Stimulated activated CD8-positive, alpha-beta memory T cell treated with anti-CD3 and anti-CD28 coated beads, Interleukin-15, amount 100 ng/mL, for 4 hours (primary cell): ENCODE measurements at regions not wholly inside any gene's neighbourhood (a gene's known extent, or its start where the extent isn't known, plus 50 kb on each side); places are given as distances from the start of the nearest gene placed in this dataset.

Source experiments
- DNase-seq, 2 donors: peaks; one replicate each; pipeline ENCODE4 v3.0.0-alpha.2; 2020; ENCODE audit warnings: low read depth in 2 of 2

GRCh38 chr4:18880871-18881270 is 859.3 kb upstream of the LCORL start:
- DNase-seq, result no peak

GRCh38 chr4:18878561-18878960 is 857.0 kb upstream of the LCORL start:
- no peak for DNase-seq

DNA sequence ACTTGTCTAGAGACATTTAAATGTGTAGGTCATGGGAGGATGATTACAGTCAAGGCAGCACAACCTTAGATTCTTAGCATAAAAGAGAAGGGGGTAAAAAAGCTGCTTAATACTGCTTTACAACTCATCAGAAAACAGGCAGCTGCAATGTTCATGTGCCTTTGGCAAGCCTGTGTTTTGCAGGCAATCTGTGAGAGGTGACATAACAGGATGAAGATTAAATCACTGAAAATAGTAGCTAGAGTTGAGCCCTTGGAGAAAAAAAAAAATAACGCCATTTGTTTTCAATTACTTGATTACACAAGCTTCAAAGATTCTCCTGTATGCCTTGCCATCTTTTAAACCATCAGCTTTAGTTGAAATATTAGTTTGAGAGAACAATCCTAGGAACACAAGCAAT is 847.6 kb upstream of the LCORL start:
- no peak for DNase-seq

DNA sequence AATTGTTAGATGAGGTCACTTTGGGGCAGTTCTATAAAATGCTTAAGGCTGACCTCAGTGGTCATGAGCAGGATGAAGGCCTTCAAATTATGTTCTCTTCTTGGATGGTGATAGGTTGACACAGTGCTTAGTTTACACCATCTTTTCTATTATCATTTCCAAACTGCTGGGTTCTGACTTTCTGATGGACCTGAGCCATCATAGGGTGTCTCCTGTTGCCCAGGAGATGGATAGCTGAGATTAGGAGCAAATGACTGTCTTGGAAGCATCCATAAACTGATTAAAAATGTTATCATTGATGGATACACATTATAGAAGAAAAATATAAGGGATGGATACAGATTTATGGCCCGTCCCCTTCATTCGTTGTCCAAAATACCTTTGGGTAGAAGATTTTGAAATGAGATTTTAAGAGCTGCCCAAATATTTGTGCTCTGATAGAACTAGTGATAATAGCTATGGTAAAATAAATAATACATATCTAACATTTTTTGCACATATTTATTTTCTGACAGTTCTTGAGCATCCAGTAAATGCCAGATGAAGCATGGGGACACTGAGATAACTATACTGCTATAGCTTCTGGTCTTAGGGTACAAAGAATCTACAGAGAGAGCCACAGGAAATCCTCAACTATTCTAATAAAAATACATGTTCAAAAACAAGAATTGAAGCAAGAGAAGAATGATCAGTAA is 839.4 kb upstream of the LCORL start:
- DNase-seq, result no peak

- DNase-seq, result no peak
Measured at GRCh38 chr4:18859468-18859867, 837.9 kb upstream of the LCORL start.

- no peak for DNase-seq
Measured at GRCh38 chr4:18858229-18858922, 836.8 kb upstream of the LCORL start.

DNA sequence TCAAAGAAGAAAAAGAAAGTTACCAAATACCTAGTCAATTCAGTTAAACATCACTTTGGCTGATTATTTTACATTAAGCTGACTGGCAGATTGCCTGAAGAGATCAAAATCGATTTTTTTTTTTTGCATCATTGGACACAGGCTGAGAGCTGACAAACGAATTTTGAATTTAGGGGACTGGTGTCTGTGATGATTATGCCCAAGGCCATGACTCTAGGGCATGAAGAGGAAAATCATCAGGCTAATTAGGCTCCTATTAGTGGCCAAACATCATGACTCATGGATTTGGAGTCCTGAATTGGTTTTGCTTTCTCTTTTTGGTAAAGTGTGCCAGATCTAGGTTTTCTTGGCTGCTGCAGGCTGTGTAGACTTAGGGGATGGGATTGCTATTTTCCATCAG is 829.3 kb upstream of the LCORL start:
- DNase-seq, result no peak

DNA sequence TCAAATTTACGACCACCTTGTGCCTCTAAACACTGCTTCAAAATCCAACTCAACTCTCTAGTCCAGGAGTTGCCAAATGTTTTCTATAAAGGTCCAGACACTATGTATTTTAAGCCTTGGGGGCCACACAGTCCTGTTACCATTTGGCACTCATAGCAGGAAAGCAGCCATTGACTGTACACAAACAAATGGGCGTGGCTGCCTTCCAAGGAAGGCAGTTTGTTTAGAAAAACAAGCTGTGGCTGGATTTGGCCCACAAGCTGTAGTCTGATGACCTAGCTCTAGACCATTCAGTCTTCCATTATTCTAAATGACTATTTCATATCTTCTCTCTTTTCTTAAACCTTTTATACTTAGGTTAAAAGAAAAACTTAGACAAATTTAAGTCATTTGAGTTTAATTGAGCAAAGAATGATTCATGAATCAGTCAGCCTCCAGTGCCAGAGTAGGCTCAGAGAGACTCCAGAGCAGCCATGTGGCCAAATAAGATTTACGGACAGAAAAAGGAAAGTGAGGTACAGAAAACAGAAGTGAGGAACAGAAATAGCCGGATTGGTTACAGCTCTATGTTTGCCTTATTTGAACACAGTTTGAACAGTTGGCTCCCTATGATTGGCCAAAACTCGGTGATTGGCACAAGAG is 825.8 kb upstream of the LCORL start:
- no peak for DNase-seq

DNA sequence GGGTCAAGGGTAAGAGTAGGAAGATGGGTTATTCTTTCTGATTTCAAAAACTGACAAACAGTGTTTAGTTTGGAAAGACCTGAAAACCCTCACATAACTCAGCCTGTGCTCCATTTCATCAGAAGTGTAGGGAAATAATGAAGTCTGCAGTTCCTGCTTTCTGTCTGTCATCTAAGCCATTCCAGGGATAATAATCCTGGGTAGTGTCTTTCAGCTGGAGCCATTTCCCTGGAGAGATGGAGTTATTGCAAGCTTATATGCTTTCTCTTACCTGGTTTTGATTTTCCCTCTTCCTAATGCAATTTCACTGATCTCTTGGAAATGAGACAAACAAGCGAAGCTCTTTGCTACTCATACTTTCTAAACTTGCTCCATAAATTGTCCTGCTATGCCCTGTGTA is 824.8 kb upstream of the LCORL start:
- no peak for DNase-seq

DNA sequence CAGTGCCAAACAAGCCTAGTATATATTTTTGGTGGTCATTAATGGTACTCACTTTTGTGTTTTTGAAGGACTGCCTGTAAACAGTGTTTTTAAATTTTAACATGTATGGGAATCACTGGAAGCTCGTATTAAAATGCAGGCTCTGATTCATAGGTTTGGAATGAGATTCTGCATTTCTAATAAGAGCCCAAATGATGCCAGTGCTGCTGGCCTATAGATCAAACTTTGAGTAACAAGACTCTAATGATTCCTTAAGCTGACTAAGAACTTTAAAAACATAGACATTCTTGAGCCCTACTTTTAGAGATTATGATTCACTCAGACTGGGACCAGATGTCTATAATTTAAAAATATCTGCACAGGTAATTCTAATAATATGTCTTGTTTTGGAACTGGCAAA is 823.2 kb upstream of the LCORL start:
- no peak for DNase-seq

GRCh38 chr4:18842431-18842830 is 820.9 kb upstream of the LCORL start:
- DNase-seq, result no peak

GRCh38 chr4:18840481-18840880 is 818.9 kb upstream of the LCORL start:
- DNase-seq, result no peak

DNA sequence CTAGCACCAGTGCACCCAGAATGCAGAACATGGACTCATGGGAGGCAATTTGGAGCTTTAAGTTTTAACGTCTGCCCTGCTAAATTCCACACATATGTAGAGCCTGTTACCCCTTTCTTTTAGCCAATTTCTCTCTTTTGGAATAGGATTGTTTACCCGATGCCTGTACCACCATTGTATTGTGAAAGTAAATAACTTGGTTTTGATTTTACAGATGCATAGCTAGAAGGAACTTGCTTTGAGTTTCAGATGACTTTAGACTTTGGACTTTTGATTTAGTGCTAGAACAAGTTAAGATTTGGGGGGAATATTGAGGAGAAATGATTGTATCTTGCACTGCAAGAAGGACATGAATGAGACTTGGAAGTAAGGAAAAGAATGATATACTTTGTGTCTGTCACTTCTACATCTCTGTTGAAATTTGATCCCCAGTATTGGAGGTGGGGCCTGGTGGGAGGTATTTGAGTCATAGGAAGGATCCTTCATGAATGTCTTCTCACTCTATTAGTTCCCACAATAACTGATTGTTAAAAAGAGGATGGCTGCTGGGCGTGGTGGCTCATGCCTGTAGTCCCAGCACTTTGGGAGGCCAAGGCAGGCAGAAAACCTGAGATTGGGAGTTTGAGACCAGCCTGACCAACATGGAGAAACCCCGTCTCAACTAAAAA is 794.8 kb upstream of the LCORL start:
- DNase-seq, result no peak

DNA sequence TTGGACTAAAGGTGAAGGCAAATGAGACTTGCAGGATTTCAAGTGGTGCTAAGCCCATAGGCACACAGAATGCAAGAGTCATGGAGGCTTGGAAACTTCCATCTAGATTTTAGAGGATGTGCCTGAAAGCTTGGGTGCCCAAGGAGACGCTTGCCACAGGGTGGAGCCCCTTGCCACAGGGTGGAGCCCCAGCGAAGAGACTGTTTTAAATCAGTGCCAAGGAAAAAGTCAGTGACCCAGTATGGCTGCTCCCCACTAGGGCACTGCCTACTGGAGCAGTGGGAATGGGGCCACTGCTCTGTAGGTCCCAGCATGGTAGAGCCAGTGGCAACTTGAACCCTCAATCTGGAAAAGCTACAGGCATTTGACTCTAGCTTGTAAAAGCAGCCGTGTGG is 794.2 kb upstream of the LCORL start:
- no peak for DNase-seq

GRCh38 chr4:18815081-18815778 is 793.7 kb upstream of the LCORL start:
- no peak for DNase-seq

GRCh38 chr4:18813771-18814170 is 792.2 kb upstream of the LCORL start:
- no peak for DNase-seq

- no peak for DNase-seq
Measured at GRCh38 chr4:18813055-18813454, 791.5 kb upstream of the LCORL start.

DNA sequence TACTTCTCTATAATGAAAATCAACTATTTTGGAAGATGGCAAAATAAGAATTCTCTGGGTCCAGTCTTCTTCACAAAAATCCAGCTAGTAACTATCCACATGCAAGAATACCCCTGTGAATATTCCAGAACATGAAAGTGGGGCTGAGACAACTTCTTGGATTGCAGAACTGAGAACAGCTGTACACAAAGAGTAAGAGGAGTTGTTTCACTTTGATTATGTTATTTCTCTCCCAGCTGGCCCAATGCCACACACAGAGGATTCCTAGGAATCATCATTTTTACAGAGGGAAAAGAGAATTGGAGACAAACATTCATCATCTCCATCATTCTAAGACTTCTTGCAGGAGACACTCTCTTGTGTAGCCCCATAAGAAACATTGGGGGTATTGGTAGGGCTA is 782.2 kb upstream of the LCORL start:
- DNase-seq, result no peak

- no peak for DNase-seq
Measured at GRCh38 chr4:18798123-18798522, 776.6 kb upstream of the LCORL start.

DNA sequence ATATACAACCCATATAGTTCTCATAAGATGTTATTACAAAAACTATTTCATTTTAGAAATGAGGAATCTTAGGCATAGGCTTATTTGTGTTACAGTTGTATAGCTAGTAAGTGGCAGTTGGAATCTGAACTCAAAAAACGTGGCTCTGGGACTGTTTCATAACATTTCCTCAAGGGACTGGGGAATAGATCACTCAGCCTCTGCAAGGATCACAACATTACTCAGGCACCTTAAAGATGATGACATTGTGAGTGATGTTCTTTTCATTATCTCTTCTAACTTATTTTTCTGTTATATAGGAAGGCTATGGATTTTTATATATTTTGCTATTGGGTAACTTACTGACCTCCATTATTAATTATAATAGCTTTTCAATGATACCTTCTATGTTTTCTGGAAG is 774.2 kb upstream of the LCORL start:
- no peak for DNase-seq

- DNase-seq, result no peak
Measured at GRCh38 chr4:18777190-18777930, 755.8 kb upstream of the LCORL start.
